OCI-LY3 (cell line): ENCODE measurements at regions not wholly inside any gene's neighbourhood (a gene's known extent, or its start where the extent isn't known, plus 50 kb on each side); places are given as distances from the start of the nearest gene placed in this dataset.

Source experiments
- CTCF ChIP-seq: fragments of 200-600, 300-600 bp; sonication (generic); IDR thresholded peaks from 2 replicates; pipeline ENCODE4 v1.5.1; 2014; ENCODE audit warnings: antibody characterized with exemption, low read length, low read depth
- EZH2phosphoT487 ChIP-seq: fragments of 200-600 bp; shearing (Covaris generic); IDR thresholded peaks from 2 replicates; pipeline ENCODE4 v1.6.1; 2018; ENCODE audit warnings: antibody characterized with exemption, mixed run types, low read depth

- TF ChIP-seq CTCF (no peak), EZH2phosphoT487 (no peak)
Observed at GRCh38 chr3:176075491-176075890, 1121.8 kb downstream of the TBL1XR1 start.
